Activated CD4-positive, CD25-positive, alpha-beta regulatory T cell treated with anti-CD3 and anti-CD28 coated beads, Interleukin-2, amount 50 U/mL, for 24 hours (primary cell): ENCODE measurements at regions not wholly inside any gene's neighbourhood (a gene's known extent, or its start where the extent isn't known, plus 50 kb on each side); places are given as distances from the start of the nearest gene placed in this dataset.
A peak's percentile ranks its signal among the peaks of the same experiment; 100 is the strongest.

ENCODE experiments used
- ATAC-seq, 2 donors: fragments of 150-1000 bp; cut with Tn5 transposase; one replicate each; pipeline ENCODE4 v1.10.0; 2021; ENCODE audit warnings: mild to moderate bottlenecking in 1 of 2, moderate library complexity in 1 of 2

- ATAC-seq: no peak
Measured at GRCh38 chr4:73001885-73002284, 67.6 kb downstream of the COX18 start.

- ATAC-seq: no peak
Measured at GRCh38 chr4:72997409-72997808, 72.1 kb downstream of the COX18 start.

GRCh38 chr4:72994670-72995069 is 74.8 kb downstream of the COX18 start:
- no peak for ATAC-seq

GRCh38 chr4:72993876-72994275 is 75.6 kb downstream of the COX18 start:
- no peak for ATAC-seq

- ATAC-seq: no peak
Measured at GRCh38 chr4:72991873-72992272, 77.6 kb downstream of the COX18 start.

GRCh38 chr4:72987741-72988729 is 81.5 kb downstream of the COX18 start:
- ATAC-seq: no peak

GRCh38 chr4:72984351-72984750 is 85.2 kb downstream of the COX18 start:
- ATAC-seq: no peak

- ATAC-seq: no peak
Measured at GRCh38 chr4:72983709-72984108, 85.8 kb downstream of the COX18 start.

GRCh38 chr4:72977936-72978485 is 91.5 kb downstream of the COX18 start:
- ATAC-seq: no peak

GRCh38 chr4:72975488-72975784 is 94.1 kb downstream of the COX18 start:
- ATAC-seq: no peak

GRCh38 chr4:72974694-72975487 is 94.6 kb downstream of the COX18 start:
- ATAC-seq: no peak

GRCh38 chr4:72971572-72971971 is 97.9 kb downstream of the COX18 start:
- ATAC-seq: no peak

- ATAC-seq: no peak
Measured at GRCh38 chr4:72970756-72971155, 98.8 kb downstream of the COX18 start.

- no peak for ATAC-seq
Measured at GRCh38 chr4:72969976-72970375, 99.5 kb downstream of the COX18 start.

GRCh38 chr4:72966652-72967051 is 102.9 kb downstream of the COX18 start:
- ATAC-seq: peak in 1 of 2 donors; percentile 24

GRCh38 chr4:72959411-72959810 is 110.1 kb downstream of the COX18 start:
- no peak for ATAC-seq

- ATAC-seq: no peak
Measured at GRCh38 chr4:72954811-72955210, 114.7 kb downstream of the COX18 start.

- ATAC-seq: no peak
Measured at GRCh38 chr4:72953571-72953970, 115.9 kb downstream of the COX18 start.

GRCh38 chr4:72951628-72952027 is 117.9 kb downstream of the COX18 start:
- peak in 1 of 2 donors; percentile 48 for ATAC-seq

- ATAC-seq: no peak
Measured at GRCh38 chr4:72951147-72951546, 118.4 kb downstream of the COX18 start.

- no peak for ATAC-seq
Measured at GRCh38 chr4:72948080-72948479, 121.4 kb downstream of the COX18 start.

GRCh38 chr4:72945719-72946336 is 123.7 kb downstream of the COX18 start:
- no peak for ATAC-seq

- ATAC-seq: no peak
Measured at GRCh38 chr4:72942565-72942964, 127.0 kb downstream of the COX18 start.
